Activated CD4-positive, alpha-beta T cell treated with anti-CD3 and anti-CD28 coated beads for 36 hours (primary cell): ENCODE measurements at regions not wholly inside any gene's neighbourhood (a gene's known extent, or its start where the extent isn't known, plus 50 kb on each side); places are given as distances from the start of the nearest gene placed in this dataset.

ENCODE experiments used
- ATAC-seq: fragments of 200-7000 bp; cut with Tn5 transposase; one replicate; pipeline ENCODE4 v1.10.0; 2021; ENCODE audit warnings: mild to moderate bottlenecking, moderate library complexity
- CTCF ChIA-PET: fragments of 350-600 bp; sonication (Branson Sonifier 250); formaldehyde crosslinking; loops from one replicate; lab custom pipeline; 2021; ENCODE audit warnings: antibody characterized with exemption; lab: Charles Lee
- POLR2A ChIA-PET: fragments of 350-600 bp; sonication (Branson Sonifier 250); formaldehyde crosslinking; loops from one replicate; lab custom pipeline; 2021; ENCODE audit warnings: antibody characterized with exemption, inconsistent platforms; lab: Charles Lee
- DNase-seq: peaks from one replicate; pipeline ENCODE4 v3.0.0-alpha.2; 2020
- H3K27ac Mint-ChIP-seq: one replicate; pipeline ENCODE4 v1.8.0; 2021; ENCODE audit warnings: mixed read lengths
- H3K27me3 Mint-ChIP-seq: one replicate; pipeline ENCODE4 v1.8.0; 2021; ENCODE audit warnings: mixed read lengths
- H3K36me3 Mint-ChIP-seq: one replicate; pipeline ENCODE4 v1.8.0; 2021; ENCODE audit warnings: low read depth, mixed read lengths
- H3K4me1 Mint-ChIP-seq: one replicate; pipeline ENCODE4 v1.8.0; 2021; ENCODE audit warnings: mixed read lengths
- H3K4me3 Mint-ChIP-seq: one replicate; pipeline ENCODE4 v1.8.0; 2021; ENCODE audit warnings: mild to moderate bottlenecking, moderate library complexity, mixed read lengths
- H3K9me3 Mint-ChIP-seq: one replicate; pipeline ENCODE4 v1.8.0; 2021; ENCODE audit warnings: low read depth, mixed read lengths
- intact Hi-C, 2 experiments: fragments of 100-400 bp; cut with DNase I in 1 of 2; cut with micrococcal nuclease in 1 of 2; formaldehyde crosslinking; loops; one replicate each; pipeline versions ENCODE4 v1.14.2 to v1.15.1; 2022 to 2024; cut with DNase I, micrococcal nuclease

DNA sequence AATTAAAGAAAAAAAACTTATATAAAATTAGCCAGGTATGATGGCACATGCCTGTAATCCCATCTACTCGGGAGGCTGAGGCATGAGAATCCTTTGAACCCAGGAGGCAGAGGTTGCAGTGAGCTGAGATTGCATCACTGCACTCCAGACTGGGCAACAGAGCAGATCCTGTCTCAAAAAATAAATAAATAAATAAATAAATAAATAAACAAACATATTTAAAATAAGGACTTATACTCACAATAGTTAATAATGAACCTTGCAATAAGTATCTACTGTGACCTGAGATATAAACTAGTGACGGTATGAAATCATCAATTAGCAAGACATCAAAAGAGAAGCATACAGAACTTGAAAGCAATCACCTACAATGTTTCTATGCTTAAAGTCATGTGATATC lies 548.4 kb upstream of the JARID2 start:
- H3K27me3 Mint-ChIP-seq = no peaks in the 10 kb centered on the region
- POLR2A ChIA-PET = no interaction called here
- no peak overlapping the region for H3K4me3 Mint-ChIP-seq
- ATAC-seq (no peak), DNase-seq (no peak)
- intact Hi-C loops = no loop called here
- H3K4me1 Mint-ChIP-seq = no peaks in the 10 kb centered on the region
- H3K27ac Mint-ChIP-seq = no peak overlapping the region
- CTCF ChIA-PET = interaction anchor here (0.6 to 1.1 kb wide), 3 partner anchors 8 to 26 kb away, joined by 3 to 5 read pairs (median 3); no protein-coding TSS in a partner anchor
- no peaks in the 10 kb centered on the region for H3K36me3 Mint-ChIP-seq
- H3K9me3 Mint-ChIP-seq = peaks cover 7% of the 10 kb centered on the region

DNA sequence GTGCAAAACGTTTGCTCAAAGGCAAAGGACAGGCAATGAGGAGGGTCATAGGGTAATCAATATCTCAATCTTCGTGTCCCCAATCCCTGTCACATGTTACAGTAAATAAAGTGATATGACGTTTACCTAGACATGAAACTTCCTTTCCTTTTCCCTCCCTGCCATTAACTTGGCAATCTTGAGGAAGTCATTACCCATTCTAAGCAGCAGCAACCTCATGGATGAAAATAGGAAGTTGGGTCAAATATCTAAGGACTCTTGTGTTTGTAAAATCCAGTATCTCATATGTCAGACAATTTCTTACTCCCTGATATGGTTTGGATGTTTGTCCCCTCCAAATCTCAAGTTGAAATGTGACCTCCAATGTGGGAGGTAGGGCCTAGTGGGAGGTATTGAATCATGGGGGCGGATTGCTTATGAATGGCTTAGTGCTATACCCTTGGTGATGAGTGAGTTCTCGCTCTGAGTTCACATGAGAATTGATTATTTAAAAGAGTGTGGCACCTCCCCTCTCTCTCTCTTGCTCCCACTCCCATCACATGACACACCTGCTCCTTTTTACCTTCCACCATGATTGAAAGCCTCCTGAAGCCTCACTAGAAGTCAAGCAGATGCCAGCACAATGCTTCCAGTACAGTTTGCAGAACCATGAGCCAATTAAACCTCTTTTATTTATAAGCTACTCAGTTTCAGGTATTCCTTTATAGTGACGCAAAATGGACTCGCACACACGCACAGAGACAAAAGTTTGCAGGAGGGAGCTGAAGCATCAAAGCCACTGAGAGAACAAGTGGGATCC lies 545.9 kb upstream of the JARID2 start:
- Mint-ChIP-seq H3K9me3 (peaks cover 7% of the 10 kb centered on the region), H3K4me3 (no peak overlapping the region), H3K27me3 (no peaks in the 10 kb centered on the region), H3K4me1 (peaks cover 5% of the 10 kb centered on the region), H3K36me3 (no peaks in the 10 kb centered on the region), H3K27ac (no peak overlapping the region)
- ATAC-seq (no peak), DNase-seq (no peak)
- intact Hi-C loops = no loop called here
- POLR2A ChIA-PET = no interaction called here
- CTCF ChIA-PET = no interaction called here

DNA sequence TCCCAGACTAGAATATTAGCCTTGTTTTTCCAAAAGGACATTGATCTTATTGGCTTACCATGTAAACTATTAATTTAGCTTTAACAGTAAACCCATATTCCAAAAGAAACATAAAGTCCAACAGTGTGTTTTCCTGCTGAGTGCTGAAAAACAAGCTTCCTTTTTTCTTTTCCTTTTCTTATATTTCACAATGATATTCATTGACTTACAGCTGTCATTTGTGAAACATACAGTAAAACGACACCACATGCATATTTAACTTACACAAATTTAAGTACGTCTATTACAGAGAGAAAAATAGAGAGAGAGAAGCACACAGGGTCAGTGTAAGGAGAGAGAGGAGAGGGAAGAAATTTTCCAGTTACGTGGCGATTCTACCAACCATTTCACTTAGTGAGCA lies 543.9 kb upstream of the JARID2 start:
- CTCF ChIA-PET = interaction anchor here (0.7 to 1.1 kb wide), 2 partner anchors 25 to 131 kb away, joined by 3 to 4 read pairs; no protein-coding TSS in a partner anchor
- POLR2A ChIA-PET = no interaction called here

DNA sequence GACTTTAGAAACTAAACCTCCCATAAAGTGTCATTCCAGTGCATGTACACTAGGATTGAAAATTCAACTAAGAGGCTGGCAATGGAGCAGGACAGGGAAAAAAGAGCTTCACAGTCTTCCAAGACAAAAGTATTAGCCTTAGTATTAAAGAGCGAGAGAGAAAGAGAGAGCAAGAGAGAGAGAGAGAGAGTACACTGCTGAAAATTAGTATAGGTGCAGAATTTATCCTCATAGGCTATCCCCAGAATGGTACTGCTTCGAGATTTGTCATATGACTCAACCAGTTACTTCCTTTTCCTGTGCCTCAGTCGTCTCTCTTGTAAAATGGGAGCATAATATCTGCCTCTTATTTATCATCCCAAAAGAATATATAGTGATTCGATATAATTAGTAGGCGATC lies 543.2 kb upstream of the JARID2 start:
- ATAC-seq = no peak
- no peak overlapping the region for H3K4me3 Mint-ChIP-seq
- no peak overlapping the region for H3K27ac Mint-ChIP-seq
- POLR2A ChIA-PET = no interaction called here
- peaks cover 29% of the 10 kb centered on the region for H3K4me1 Mint-ChIP-seq
- peaks cover 4% of the 10 kb centered on the region for H3K36me3 Mint-ChIP-seq
- CTCF ChIA-PET = no interaction called here
- DNase-seq = no peak
- no peaks in the 10 kb centered on the region for H3K27me3 Mint-ChIP-seq
- H3K9me3 Mint-ChIP-seq = peaks cover 10% of the 10 kb centered on the region
- intact Hi-C loops = no loop called here

More for the DNA sequence above, 543.9 kb upstream of the JARID2 start:
- Mint-ChIP-seq H3K27ac (no peak overlapping the region), H3K4me3 (no peak overlapping the region), H3K4me1 (peaks cover 22% of the 10 kb centered on the region), H3K36me3 (peaks cover 3% of the 10 kb centered on the region), H3K27me3 (no peaks in the 10 kb centered on the region), H3K9me3 (peaks cover 7% of the 10 kb centered on the region)
- no peak for DNase-seq
- intact Hi-C loops = no loop called here
- no peak for ATAC-seq

DNA sequence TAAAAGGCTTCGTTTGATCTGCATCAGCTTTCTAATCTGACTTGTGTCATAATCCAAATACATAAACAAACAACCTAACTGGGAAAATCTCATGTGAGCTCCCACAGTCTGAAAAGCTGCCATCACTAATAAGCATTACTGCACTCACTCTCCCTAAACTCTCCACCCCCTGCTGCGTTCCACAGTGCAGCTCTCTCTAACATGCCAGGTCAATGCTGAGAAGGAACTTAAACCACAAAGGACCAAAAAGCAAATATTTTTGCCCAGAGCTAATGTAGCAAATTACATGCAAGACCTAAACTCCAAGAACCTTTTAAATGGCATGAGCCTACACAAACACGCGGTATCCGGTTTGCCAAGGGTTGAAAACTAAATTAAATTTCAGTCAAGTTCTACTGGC lies 542.3 kb upstream of the JARID2 start:
- no peak overlapping the region for H3K4me3 Mint-ChIP-seq
- intact Hi-C loops = no loop called here
- DNase-seq = no peak
- H3K27me3 Mint-ChIP-seq = no peaks in the 10 kb centered on the region
- H3K27ac Mint-ChIP-seq = no peak overlapping the region
- H3K9me3 Mint-ChIP-seq = peaks cover 10% of the 10 kb centered on the region
- H3K4me1 Mint-ChIP-seq = peaks cover 34% of the 10 kb centered on the region
- no peak for ATAC-seq
- peaks cover 9% of the 10 kb centered on the region for H3K36me3 Mint-ChIP-seq
- ChIA-PET POLR2A (no interaction called here), CTCF (interaction anchor here (0.6 kb wide), 2 partner anchors 480 to 1664 kb away, joined by 3 to 4 read pairs; no protein-coding TSS in a partner anchor)

DNA sequence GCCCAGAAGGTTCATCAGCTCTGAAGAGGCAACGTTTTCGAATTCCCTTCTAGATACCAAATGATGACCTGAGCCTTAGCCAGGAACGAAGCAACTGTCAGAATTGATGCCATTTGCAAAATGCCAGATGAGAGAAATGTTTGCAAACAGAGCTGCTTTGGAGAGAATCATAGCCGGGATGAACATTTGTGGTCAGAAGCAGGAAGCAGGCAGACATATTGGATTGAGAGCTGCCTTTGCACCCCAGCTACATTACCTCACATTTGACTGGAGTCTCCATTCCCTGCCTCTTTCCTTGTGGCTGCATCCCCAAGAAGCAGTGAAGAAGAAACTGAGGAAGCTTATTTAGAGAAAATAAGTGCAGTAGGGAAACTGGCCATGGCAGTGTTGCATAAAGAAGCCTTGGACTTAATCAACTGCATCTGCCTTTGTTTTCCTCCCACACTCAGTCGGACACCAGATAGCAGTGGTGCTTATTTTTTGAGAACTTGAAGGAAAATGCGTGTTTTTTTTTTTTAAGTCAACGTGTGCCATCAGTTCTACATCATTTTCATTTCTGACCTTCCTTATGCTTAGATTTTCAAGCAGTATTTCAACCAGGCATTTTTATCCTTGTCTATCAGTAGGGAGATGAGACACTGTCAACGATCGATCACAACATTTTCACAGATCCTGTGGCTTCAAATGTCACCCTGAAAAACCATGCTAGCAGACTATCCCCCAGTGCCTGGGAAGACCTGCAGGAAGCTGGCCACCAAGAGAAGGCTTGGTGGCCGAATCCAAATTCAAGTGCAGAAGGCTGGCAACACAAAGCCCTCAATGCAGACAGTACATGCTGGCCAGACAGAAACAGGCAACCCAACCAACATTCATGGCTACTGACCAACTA lies 541.2 kb upstream of the JARID2 start:
- Mint-ChIP-seq H3K4me1 (peaks cover 34% of the 10 kb centered on the region), H3K9me3 (peaks cover 10% of the 10 kb centered on the region), H3K36me3 (peaks cover 9% of the 10 kb centered on the region), H3K27me3 (no peaks in the 10 kb centered on the region), H3K27ac (peak overlapping the region; percentile 51), H3K4me3 (no peak overlapping the region)
- intact Hi-C loops = no loop called here
- ChIA-PET POLR2A (no interaction called here), CTCF (interaction anchor here (0.6 to 0.7 kb wide), 2 partner anchors 9 to 19 kb away, joined by 3 read pairs; no protein-coding TSS in a partner anchor)
- DNase-seq (no peak), ATAC-seq (no peak)

DNA sequence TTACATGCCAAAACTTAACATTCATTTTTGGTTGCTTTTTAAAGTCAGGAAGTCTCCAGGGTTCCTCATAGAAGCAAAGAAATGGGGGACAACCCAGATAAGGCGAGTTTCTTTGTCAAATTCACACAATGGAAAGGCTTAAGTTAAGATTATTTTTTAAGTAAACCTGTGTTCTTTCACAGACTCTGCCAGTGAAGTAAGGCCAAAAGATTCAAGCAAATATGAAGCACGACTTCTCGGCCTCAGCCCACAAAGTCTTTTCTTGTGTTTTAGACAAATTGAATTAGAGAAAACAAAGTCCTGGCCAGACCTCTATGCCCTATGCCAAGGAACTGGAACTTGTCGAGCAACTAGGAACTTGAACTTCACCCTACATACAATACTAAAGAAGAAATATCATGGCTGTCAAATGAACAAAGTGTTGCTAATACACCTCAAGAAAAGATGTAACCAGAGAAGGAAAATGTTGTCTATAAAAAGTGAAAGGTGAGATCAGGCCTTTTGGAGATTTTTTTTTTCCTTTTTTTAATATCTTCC lies 540.0 kb upstream of the JARID2 start:
- ChIA-PET CTCF (interaction anchor here (0.7 to 1.6 kb wide), 4 partner anchors 19 to 322 kb away, joined by 3 to 4 read pairs (median 3); no protein-coding TSS in a partner anchor), POLR2A (interaction anchor here (0.6 to 1.4 kb wide), 2 partner anchors 27 to 167 kb away, joined by 4 to 11 read pairs; no protein-coding TSS in a partner anchor)
- ATAC-seq = peak; percentile 4
- H3K4me3 Mint-ChIP-seq = no peak overlapping the region
- DNase-seq = no peak
- H3K27me3 Mint-ChIP-seq = no peaks in the 10 kb centered on the region
- peak overlapping the region; percentile 93 for H3K27ac Mint-ChIP-seq
- H3K9me3 Mint-ChIP-seq = peaks cover 6% of the 10 kb centered on the region
- peaks cover 12% of the 10 kb centered on the region for H3K36me3 Mint-ChIP-seq
- peaks cover 43% of the 10 kb centered on the region for H3K4me1 Mint-ChIP-seq
- intact Hi-C loops = loop anchor here (1.0 to 2.0 kb wide), 4 partner anchors 27 to 282 kb away; no protein-coding TSS in a partner anchor

DNA sequence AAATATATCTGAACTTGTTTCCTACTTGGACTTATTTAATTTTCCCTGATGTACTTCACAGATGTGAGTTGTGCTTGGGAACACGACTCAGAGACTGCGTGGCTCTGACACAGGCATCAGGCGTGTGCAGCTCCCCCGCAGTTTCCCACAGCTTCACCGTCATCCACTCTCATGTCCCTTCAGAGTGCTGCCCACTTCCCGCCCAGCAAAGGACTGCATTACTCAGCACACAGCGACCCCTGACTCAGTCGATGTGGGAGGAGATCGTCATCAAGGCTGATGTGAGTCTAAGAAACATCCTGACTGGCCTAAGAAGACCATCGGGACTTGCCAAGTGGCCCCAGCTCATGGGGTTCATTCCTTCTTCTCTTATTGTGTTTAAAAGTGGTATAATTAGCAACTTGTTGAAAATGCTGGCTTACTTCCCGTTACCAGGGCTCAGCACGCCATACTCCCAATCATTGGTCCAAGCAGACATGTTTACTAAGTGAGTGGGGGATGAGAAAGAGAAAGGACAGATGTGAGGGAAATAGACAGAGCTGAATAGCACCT lies 539.4 kb upstream of the JARID2 start:
- Mint-ChIP-seq H3K9me3 (peaks cover 6% of the 10 kb centered on the region), H3K36me3 (peaks cover 12% of the 10 kb centered on the region), H3K27ac (peak overlapping the region; percentile 93), H3K4me1 (peaks cover 49% of the 10 kb centered on the region), H3K4me3 (peak overlapping the region; percentile 27), H3K27me3 (no peaks in the 10 kb centered on the region)
- POLR2A ChIA-PET = interaction anchor here (0.5 to 1.4 kb wide), 4 partner anchors 26 to 171 kb away, joined by 3 to 11 read pairs (median 4); no protein-coding TSS in a partner anchor
- DNase-seq (peak; percentile 90), ATAC-seq (peak; percentile 78)
- CTCF ChIA-PET = interaction anchor here (0.7 to 1.8 kb wide), 7 partner anchors 18 to 616 kb away, joined by 3 to 6 read pairs (median 3); no protein-coding TSS in a partner anchor
- intact Hi-C loops = loop anchor here (1.0 to 2.0 kb wide), 4 partner anchors 27 to 282 kb away; no protein-coding TSS in a partner anchor

DNA sequence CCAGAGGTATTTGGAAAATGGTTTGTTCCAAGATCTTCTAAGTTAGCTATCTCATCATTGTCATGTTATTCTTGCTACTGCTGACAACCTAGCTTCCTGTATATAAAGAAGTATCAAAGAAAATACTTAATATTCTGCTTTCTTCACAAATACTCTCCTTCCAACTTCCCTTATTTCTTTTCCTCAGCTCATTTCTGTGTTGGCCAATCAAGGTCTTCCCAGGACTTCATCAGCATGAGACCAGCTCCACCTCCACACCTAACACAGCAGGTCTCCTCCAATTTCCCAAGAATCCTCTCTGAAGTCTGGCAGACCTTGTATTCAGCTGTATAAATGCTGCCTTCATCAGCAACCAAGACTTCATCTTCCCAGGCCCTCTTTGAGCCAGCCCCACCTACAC lies 538.6 kb upstream of the JARID2 start:
- H3K27me3 Mint-ChIP-seq = no peaks in the 10 kb centered on the region
- H3K36me3 Mint-ChIP-seq = peaks cover 12% of the 10 kb centered on the region
- peaks cover 6% of the 10 kb centered on the region for H3K9me3 Mint-ChIP-seq
- peaks cover 54% of the 10 kb centered on the region for H3K4me1 Mint-ChIP-seq
- DNase-seq = no peak
- ChIA-PET POLR2A (interaction anchor here (0.5 to 1.4 kb wide), 3 partner anchors 26 to 283 kb away, joined by 3 to 11 read pairs (median 5); no protein-coding TSS in a partner anchor), CTCF (interaction anchor here (0.7 to 1.8 kb wide), 8 partner anchors 18 to 617 kb away, joined by 3 to 6 read pairs (median 3); no protein-coding TSS in a partner anchor)
- H3K4me3 Mint-ChIP-seq = no peak overlapping the region
- ATAC-seq = no peak
- H3K27ac Mint-ChIP-seq = peak overlapping the region; percentile 93
- intact Hi-C loops = loop anchor here in 1 of 2 experiments (2.0 kb wide), 2 partner anchors 70 to 254 kb away; no protein-coding TSS in a partner anchor

DNA sequence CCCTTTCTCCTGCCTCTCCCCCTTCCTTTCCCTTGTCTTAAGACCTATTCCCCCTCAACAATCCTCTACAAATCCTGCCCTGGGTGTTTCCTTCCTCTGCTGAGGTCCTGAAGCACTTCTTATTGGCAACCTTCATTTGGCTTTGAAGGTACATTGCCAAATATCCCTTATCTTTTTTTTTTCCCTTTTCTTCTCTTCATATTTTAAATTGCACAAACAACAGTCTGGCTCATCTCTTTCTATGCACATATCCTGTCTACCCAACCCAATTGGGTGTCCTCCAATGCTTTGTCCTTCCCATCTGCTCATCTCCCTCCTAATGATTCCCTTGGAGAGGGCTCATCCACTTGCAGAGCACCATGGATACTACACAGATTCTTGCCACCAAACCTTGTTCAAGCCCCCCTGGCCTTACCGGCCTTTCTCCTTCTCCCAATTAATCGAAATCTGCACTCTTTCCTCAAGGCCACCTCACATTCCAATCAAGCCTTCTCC lies 537.9 kb upstream of the JARID2 start:
- Mint-ChIP-seq H3K9me3 (peaks cover 6% of the 10 kb centered on the region), H3K27ac (peak overlapping the region; percentile 93), H3K27me3 (no peaks in the 10 kb centered on the region), H3K36me3 (peaks cover 12% of the 10 kb centered on the region), H3K4me3 (no peak overlapping the region), H3K4me1 (peaks cover 59% of the 10 kb centered on the region)
- no peak for DNase-seq
- ChIA-PET POLR2A (no interaction called here), CTCF (interaction anchor here (0.6 to 1.8 kb wide), 3 partner anchors 24 to 165 kb away, joined by 3 to 6 read pairs (median 3); no protein-coding TSS in a partner anchor)
- intact Hi-C loops = loop anchor here in 1 of 2 experiments (2.0 kb wide), 2 partner anchors 71 to 255 kb away; no protein-coding TSS in a partner anchor
- ATAC-seq = no peak
